Muscle of leg (tissue), 3 donors: ENCODE measurements at regions not wholly inside any gene's neighbourhood (a gene's known extent, or its start where the extent isn't known, plus 50 kb on each side); places are given as distances from the start of the nearest gene placed in this dataset.

Experiments used
- DNase-seq: peaks from one replicate; pipeline ENCODE4 v3.0.0; 2013
- H3K27ac ChIP-seq: one replicate; pipeline ENCODE4 v1.5.1; 2013; ENCODE audit warnings: mild to moderate bottlenecking, low read length, control low read depth
- H3K27me3 ChIP-seq: one replicate; pipeline ENCODE4 v1.6.1; 2013; ENCODE audit warnings: low read length; ENCODE audit not compliant: control insufficient read depth, insufficient read depth
- H3K36me3 ChIP-seq: one replicate; pipeline ENCODE4 v1.6.1; 2013; ENCODE audit warnings: low read length; ENCODE audit not compliant: control insufficient read depth, insufficient read depth
- H3K4me1 ChIP-seq: one replicate; pipeline ENCODE4 v1.6.1; 2013; ENCODE audit warnings: low read length; ENCODE audit not compliant: control insufficient read depth, insufficient read depth
- H3K4me3 ChIP-seq: one replicate; pipeline ENCODE4 v1.5.1; 2013; ENCODE audit warnings: low read length, control low read depth
- H3K9me3 ChIP-seq: replicated peaks from 2 replicates; pipeline ENCODE4 v1.6.1; 2013; ENCODE audit warnings: low read depth, low read length; ENCODE audit not compliant: control insufficient read depth
- WGBS: methylation state at CpG from one replicate; pipeline ENCODE4 v1.1.5; 2013; ENCODE audit warnings: missing lambda C conversion rate; ENCODE audit not compliant: insufficient coverage; 5-methylcytosine and 5-hydroxymethylcytosine counted together

DNA sequence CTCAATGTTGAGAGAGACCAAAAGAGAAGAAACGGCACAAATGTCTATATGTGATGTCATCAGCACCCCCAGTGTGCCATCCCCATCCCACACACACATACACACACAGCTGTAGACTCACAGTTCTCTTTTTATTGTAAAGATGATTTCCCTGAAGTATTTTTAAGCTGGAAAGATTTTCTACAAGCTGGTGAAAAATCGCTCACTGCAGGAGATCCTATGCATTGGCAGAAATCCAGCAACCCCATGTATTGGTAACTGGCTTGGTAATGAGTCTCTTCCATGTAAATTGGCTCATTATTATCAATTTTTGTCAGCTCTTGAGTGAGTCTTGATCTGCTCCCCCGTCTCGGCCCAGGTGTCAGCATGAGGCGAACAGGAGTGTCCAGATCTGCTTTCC, 107.1 kb upstream of the UQCRFS1 start:
- H3K27ac ChIP-seq: no peak overlapping the region
- peaks cover 21% of the 10 kb centered on the region for H3K4me1 ChIP-seq
- H3K27me3 ChIP-seq: peaks cover 3% of the 10 kb centered on the region
- no peaks in the 10 kb centered on the region for H3K9me3 ChIP-seq
- no peaks in the 10 kb centered on the region for H3K36me3 ChIP-seq
- H3K4me3 ChIP-seq: no peak overlapping the region
- DNase-seq: no peak
- 47% methylated on average over 3 of the region's 5 CpGs for WGBS

DNA sequence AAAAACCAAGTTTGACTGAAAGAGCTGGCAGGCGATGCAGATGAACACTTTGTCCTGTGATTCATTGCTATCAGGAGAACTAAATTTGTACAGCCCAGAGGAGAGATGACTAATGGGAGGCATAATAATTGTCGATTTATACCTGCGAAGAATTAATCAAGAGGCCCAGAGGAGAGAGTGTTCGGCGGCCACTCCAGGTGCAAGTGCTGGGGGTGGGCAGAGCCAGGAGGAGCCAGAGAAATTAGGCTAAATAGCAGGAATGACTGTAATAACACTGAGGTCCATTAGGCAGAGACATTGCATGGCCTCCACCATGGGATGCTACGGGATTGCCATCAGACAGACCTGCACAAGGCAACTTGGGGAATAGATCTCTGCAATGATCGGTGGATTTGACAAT, 107.7 kb upstream of the UQCRFS1 start:
- no peak overlapping the region for H3K27ac ChIP-seq
- no peaks in the 10 kb centered on the region for H3K36me3 ChIP-seq
- H3K4me3 ChIP-seq: no peak overlapping the region
- no peak for DNase-seq
- H3K4me1 ChIP-seq: peaks cover 21% of the 10 kb centered on the region
- WGBS: 36% methylated on average over 6 of the region's 7 CpGs
- H3K9me3 ChIP-seq: no peaks in the 10 kb centered on the region
- H3K27me3 ChIP-seq: peaks cover 3% of the 10 kb centered on the region

DNA sequence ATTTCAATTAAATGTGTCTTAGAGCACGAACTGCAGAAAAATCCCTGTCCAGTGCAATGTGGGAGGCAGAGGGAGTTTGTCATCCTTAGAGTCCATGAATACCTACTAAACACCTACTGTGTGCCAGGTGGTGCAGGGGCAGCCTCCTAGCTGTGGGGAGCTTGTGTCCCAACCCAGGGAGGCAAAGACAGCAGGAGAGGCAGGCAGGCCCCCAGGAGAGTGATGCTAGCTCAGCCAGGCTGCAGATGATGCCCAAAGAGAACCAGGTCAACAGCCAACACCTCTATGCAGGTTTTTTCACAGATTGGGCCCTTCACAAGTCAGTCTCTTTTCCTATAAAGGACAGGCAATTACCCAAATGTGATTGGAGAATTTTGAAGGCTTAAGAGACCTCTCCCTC, 108.2 kb upstream of the UQCRFS1 start:
- Histone ChIP-seq H3K27ac (no peak overlapping the region), H3K4me1 (peaks cover 17% of the 10 kb centered on the region), H3K4me3 (no peak overlapping the region), H3K27me3 (peaks cover 3% of the 10 kb centered on the region), H3K9me3 (no peaks in the 10 kb centered on the region), H3K36me3 (no peaks in the 10 kb centered on the region)
- DNase-seq: no peak
- no CpG with 5 or more reads among the region's 1 CpG for WGBS

- no peaks in the 10 kb centered on the region for H3K27me3 ChIP-seq
- 42% methylated on average over 2 of the region's 9 CpGs for WGBS
- no peak overlapping the region for H3K4me3 ChIP-seq
- no peaks in the 10 kb centered on the region for H3K36me3 ChIP-seq
- H3K9me3 ChIP-seq: no peaks in the 10 kb centered on the region
- H3K4me1 ChIP-seq: peaks cover 17% of the 10 kb centered on the region
- peak; percentile 36 for DNase-seq
- no peak overlapping the region for H3K27ac ChIP-seq
These were observed 110.1 kb upstream of the UQCRFS1 start for GRCh38 chr19:29323021-29323430.

DNA sequence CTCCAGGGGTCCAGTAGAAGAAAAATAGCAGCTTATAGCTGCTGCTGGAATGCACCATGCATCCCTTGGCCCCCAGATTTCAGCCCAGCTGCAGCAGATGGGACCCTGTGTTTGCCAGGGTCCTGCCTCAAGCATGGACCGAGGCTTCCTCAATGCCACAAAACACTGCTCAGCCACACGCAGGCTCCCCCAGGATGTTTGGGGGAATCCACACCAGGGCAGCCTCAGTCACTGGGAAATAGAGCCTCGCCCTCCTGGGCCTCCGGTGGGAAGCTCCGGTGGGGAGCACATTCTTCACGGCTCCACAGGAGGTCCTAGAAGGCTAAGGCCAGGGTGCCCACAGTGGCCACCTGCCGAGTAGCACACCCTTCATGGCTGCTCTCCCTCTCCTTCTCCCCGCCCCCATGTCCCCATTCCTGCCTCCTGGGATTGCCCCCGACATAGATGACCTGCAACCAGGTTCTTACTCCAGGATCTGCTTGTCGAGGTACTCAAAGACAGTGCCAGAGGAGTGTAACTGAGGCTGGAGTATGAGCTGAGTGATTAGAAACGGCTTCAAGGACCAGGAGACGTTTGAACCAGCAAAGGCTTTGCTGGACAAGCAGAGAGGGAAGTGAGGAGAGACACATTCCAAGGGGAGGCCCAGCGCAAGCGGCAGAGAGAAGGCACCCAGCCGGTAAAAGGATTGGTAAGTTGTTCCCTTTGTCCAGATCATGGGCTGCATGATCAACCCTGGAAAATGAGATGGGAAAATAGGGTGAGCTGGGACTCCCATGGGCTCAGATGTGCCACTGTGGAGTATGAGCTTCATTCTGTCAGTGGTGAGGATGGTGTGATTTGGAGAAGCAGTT, 110.7 kb upstream of the UQCRFS1 start:
- H3K9me3 ChIP-seq: no peaks in the 10 kb centered on the region
- H3K27me3 ChIP-seq: no peaks in the 10 kb centered on the region
- H3K27ac ChIP-seq: no peak overlapping the region
- no peak overlapping the region for H3K4me3 ChIP-seq
- H3K4me1 ChIP-seq: peaks cover 17% of the 10 kb centered on the region
- WGBS: 60% methylated on average over 12 of the region's 15 CpGs
- no peaks in the 10 kb centered on the region for H3K36me3 ChIP-seq
- no peak for DNase-seq

GRCh38 chr19:29324291-29324680, 111.3 kb upstream of the UQCRFS1 start:
- DNase-seq: no peak
- H3K9me3 ChIP-seq: no peaks in the 10 kb centered on the region
- no peak overlapping the region for H3K4me3 ChIP-seq
- H3K36me3 ChIP-seq: no peaks in the 10 kb centered on the region
- no peaks in the 10 kb centered on the region for H3K27me3 ChIP-seq
- 81% methylated on average over 7 of the region's 8 CpGs for WGBS
- peaks cover 17% of the 10 kb centered on the region for H3K4me1 ChIP-seq
- no peak overlapping the region for H3K27ac ChIP-seq

- H3K27me3 ChIP-seq: no peaks in the 10 kb centered on the region
- no peak overlapping the region for H3K4me3 ChIP-seq
- H3K4me1 ChIP-seq: peaks cover 17% of the 10 kb centered on the region
- WGBS: 88% methylated on average over 4 of the region's 6 CpGs
- H3K36me3 ChIP-seq: no peaks in the 10 kb centered on the region
- no peak overlapping the region for H3K27ac ChIP-seq
- DNase-seq: no peak
- no peaks in the 10 kb centered on the region for H3K9me3 ChIP-seq
These were observed 111.8 kb upstream of the UQCRFS1 start for GRCh38 chr19:29324717-29325116.

GRCh38 chr19:29325241-29325975, 112.5 kb upstream of the UQCRFS1 start:
- H3K27me3 ChIP-seq: no peaks in the 10 kb centered on the region
- DNase-seq: no peak
- H3K9me3 ChIP-seq: no peaks in the 10 kb centered on the region
- H3K4me3 ChIP-seq: no peak overlapping the region
- WGBS: 56% methylated on average over 6 of the region's 11 CpGs
- H3K27ac ChIP-seq: no peak overlapping the region
- peaks cover 17% of the 10 kb centered on the region for H3K4me1 ChIP-seq
- H3K36me3 ChIP-seq: no peaks in the 10 kb centered on the region

- no peak overlapping the region for H3K4me3 ChIP-seq
- 76% methylated on average over 3 of the region's 4 CpGs for WGBS
- H3K9me3 ChIP-seq: no peaks in the 10 kb centered on the region
- peaks cover 17% of the 10 kb centered on the region for H3K4me1 ChIP-seq
- no peak for DNase-seq
- H3K27me3 ChIP-seq: no peaks in the 10 kb centered on the region
- no peak overlapping the region for H3K27ac ChIP-seq
- H3K36me3 ChIP-seq: no peaks in the 10 kb centered on the region
These were observed 113.4 kb upstream of the UQCRFS1 start for GRCh38 chr19:29326351-29326750.
